GM19043 (cell line): ENCODE measurements at regions not wholly inside any gene's neighbourhood (a gene's known extent, or its start where the extent isn't known, plus 50 kb on each side); places are given as distances from the start of the nearest gene placed in this dataset.

ENCODE experiments used
- ATAC-seq: cut with Tn5 transposase; IDR thresholded peaks from one replicate; pipeline ENCODE4 v1.9.1; 2021; ENCODE audit warnings: low read depth; ENCODE audit not compliant: unreplicated experiment

DNA sequence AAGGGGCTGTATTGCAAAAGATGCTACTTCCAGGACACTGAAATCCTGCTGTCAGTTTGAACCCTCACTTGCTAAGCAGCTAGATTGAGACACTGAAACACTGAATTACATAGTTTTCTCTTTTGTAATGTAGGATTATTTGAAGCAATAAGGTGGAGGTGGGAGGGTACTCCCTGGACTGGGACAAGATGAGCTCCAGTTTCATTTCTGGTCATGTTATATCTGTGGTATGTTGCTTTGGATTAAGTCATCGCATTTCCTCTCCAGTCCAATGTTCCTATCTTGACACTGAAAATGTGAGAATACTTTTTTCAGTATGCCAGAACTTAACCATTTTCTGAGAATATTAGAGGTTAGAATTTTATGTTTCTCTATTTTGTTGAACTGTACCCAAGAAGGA, 426.2 kb upstream of the MEX3C start:
- no peak for ATAC-seq

DNA sequence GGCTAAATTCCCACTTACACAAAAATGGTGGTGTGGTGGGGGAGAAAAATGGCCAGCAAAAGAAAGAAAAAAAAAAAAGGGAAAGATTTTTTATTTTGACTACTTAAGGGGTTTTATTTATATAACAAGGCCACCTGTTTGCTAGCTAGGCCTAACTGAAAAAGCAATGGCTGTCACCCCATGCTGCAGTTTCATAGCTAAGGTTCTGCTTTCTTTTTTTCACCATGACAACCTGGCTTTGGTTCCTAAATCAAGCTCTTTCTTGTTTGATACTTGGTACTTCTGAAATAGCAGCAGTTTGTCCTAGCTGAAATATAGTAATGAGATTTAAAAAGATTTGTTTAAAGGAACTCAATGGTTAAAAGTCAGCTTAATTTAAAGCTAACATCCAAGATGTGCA, 433.2 kb upstream of the MEX3C start:
- no peak for ATAC-seq

DNA sequence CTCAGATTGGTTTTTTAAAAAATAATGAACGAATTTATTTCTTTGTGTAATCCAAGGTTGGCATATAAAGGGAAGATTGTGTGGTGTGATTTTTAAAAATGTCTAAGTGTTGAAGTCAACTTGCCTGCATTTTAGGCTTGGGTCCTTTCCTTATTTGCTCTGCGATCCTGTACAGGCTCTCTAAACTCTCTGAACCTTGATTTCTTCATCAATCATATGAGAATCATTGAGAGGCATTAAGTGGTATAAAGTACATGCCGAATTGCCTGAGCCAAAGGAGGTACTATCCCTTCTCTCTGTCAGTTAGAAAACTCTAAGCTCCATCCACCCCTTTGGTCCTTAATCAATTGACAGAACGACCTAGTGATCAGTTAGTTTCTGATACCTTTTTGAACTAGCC, 440.4 kb upstream of the MEX3C start:
- ATAC-seq, result no peak

DNA sequence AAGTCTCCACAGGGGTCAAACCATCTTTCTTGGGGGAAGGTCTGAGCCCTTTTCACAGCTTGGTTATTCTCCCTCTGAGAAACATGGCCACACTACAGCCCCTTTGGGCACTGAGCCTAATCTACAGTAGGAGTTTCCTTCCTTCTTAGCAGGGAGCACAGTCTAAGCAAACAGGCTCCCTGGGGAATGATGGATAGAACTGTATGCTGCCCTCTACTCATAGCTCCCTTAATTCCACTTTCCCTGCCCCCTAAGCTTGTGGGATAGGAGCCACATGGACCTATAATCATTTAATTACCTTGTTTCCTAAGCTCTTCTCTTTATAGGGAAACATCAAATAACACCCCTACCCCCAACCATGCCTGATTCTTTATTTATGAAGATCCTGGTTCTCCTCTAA, 442.1 kb upstream of the MEX3C start:
- no peak for ATAC-seq

DNA sequence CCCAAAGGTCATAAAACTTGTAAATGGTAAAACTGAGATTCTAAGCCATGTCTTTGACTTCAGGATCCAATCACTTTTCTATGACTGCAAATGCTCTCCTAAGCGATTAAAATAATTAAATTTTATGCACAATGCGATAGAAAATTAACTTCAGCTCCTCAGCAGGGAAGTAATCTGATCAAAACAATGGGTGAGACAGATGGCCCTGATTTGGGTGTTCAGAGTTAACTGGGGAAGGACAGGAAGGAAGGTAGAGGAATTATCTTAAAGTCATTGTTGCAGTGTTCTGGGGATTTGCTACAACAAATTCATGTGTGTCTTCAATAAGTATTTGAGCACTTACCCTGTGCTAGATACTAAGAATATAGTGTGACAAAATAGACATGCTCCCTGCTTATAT, 446.0 kb upstream of the MEX3C start:
- ATAC-seq, result no peak

DNA sequence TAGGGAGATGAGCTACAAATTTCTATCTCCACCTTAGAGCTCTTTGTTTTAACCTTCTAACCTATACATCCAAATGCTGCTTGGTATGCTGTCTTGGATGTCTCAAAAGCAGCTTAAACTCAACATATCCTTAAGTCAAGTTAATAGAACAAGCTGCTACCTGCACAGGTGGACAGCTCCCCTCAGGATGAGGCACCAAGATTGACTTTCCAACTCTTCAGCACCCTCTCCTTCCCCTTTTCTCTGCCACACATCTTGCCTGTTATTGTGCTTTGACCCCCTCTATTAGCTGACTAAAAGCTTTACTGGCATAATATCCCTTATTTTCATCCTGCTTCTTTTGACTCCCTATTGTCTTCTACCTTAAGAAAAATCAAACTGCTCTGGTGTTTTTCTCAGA, 448.1 kb upstream of the MEX3C start:
- ATAC-seq, result no peak

DNA sequence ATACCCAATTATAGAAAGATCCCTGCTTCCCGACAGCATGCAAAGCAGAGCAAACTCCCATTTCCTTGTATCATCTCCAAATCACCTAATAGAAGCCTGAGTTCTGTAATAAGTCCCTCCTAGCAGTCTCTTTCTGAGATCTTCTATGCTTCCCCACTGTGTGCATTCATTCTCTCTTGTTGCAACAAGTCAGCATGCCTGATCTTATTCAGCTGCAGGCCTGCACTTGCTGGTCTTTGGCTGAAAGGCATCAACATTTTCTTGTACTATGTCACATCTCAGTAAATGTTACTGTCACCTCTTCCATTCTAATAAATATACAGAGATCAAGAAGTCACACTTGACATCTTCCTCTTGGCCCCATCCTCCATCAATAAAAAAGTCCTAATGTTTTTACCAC, 449.9 kb upstream of the MEX3C start:
- ATAC-seq, result no peak

DNA sequence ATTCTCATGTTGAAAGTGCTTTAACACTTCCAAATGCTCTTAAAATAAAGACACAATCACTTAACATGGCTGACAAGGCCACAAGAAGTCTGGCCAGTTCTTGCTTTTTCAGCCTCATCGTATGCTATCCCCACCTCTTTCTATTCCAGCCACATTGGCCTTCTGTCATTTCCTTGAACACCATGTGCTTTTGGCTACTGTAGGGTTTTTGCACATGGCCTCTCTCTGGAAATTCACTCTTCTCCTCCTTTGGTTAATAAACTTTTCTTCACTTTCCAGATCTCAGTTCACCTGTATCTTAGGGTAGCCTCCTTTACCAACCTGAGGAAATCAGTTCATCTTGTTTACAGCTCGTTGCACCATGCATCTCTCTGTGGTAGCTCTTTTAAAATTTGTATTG, 450.5 kb upstream of the MEX3C start:
- ATAC-seq, result no peak

DNA sequence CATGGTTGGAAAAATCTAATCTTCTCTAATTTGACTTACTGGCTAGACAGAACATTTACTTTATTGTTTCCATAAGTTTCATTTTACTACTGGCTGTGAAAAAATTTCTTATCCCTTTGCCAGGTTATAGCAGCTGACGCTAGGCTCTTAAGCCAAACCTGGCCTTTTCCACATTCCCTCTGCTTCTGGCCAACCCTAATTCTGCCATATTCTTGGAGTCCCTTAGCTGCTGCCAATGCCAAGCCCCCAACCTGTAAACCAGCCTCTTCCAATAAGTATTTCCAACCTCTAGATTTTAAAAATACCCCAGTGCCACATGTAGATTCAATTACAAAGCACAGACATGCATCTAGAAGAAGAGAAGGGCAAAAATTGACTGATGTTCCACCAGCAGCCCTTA, 452.3 kb upstream of the MEX3C start:
- no peak for ATAC-seq

DNA sequence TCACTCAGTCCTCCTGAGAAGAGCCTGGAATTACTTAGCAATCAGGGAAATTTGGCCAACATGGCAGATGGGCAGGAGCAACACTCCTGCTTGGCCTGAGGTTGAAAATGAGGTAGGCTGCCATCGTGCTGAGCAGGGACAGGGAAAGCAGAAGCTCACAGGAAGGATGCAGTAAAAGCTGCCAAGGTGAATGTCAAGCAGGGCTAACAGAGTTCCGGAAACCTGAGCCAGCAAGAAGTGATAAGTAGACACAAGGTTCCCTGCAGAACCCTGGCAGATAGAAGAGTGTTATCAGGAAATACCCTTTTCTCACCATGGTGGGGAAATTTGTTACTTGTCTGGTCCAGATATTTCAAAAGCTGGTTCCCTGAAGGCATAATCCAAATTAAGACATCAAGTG, 454.3 kb upstream of the MEX3C start:
- ATAC-seq, result no peak

DNA sequence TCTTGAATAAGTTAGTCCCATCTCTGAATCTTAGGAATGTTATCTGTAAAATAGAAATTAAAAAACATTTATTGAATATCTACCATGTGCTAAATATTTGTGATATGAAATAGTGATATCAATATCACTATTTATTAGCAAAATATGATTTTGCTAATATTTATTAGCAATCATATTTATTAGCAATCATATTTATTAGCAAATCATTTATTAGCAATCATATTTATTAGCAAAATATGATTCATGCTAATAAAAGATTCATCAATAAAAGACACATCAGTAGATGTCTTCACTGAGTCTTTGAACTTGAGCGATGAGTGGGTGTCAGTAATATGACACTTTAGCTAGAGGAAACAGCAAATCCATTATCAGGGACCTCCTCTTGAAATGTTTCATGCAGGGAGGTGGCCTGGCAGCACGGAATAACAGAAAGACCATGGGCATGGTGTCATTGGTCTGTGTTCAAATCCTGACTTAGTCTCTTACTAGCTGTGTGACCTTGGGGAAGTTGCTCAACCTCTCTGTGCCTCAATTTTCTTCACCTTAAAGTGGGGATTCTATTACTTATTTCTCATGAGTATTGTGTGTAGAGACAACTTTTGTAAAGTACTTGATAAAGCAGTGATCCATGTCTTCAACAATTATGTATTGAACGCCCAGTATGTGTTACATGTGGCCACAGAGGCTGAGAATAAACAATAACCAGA, 456.2 kb upstream of the MEX3C start:
- ATAC-seq, result no peak

DNA sequence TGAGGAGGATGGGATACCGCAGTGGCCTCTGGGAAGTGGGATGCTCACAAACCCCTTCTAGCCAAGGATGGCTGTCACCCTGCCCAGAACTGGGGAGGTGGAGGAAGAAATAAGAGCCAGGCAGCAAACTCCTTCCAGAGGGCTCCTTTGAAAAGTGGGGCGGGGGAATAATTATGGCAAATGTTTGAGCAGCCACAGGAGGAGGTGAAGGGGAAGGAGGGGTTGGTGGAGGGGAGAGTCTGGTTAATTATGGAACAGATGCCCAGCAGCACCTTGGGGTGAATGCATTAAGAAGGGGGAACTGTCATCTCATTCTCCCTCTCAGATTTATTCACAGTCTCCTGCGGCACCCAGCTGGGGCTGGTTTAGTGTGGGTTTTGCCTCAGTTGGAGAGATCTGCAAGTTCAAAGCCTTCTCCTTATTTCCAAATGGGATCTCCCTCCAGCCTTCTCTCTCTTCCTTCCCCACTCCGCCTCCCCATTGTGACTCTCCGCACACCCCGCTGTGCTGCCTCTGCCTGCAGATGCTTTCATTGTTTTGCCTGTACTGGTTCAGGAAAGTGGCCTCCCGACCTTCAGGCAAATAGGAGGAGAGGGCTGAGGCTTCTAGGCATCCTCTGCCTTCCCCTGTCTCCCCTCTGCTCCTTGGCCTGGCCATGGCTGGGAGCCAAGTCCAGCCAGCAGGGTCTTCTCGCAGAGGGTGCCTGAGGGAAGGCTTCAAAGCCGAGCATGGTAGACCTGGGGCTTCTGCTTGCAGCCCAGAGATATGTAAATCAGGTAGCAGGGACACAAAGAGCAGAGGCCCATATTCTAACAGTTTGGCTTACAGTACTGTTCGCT, 457.2 kb upstream of the MEX3C start:
- peak; percentile 63 for ATAC-seq

DNA sequence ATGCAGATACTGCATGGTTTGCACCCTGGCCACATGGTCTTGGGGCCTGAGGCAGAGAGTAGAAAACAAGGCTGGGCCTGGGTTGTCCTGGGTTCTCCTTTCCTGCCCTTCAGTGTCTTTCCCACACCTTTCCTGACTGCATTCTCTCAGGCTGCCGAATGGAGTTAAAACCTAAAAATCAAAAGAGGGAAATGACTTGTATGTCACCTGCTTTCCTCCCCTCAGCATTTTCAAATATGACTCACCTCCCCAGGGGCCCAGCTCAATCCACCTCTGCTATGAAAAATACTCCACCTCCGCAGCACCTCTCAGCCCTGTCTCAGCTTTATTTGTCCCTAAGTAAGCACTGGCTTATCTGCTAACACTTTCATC, 457.8 kb upstream of the MEX3C start:
- ATAC-seq, result peak; percentile 88

DNA sequence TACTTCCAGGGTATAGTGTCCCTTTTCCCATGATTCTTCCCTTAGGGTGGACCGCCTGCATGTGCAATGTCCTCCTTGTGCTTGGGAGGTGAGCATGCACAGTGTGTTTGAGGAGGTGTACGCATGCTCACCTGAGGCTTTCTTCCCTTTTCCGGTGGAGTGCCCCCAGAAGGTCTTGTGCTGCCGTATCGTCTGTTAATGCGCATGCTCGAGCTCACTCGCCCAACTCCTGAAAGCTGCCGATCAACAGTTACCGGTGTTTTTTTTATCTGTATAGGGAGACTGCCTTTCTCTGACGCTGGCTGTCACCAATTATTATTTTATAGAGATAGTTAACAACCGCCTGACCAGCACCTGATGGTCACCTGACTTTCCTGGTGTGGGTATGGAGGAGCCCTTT, 458.8 kb upstream of the MEX3C start:
- ATAC-seq, result no peak

DNA sequence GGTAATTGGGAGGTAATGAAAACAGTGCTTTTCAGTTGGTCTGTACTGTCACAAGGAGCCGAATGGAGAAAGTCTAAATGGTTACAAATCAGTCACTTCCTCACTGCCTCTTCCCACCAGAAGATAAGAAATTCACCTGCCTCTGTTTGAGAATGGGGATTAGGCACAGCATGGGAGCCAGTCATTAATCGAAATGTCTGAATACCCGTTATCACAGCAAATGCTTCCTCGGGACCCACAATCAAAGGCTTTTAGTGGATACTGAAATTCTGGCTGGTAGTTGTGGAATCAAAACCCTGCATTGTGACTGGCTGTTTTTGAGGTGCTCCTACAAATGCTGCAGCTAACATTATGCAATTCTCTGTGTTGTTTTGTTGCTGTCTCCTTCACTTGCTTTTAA, 461.0 kb upstream of the MEX3C start:
- no peak for ATAC-seq

DNA sequence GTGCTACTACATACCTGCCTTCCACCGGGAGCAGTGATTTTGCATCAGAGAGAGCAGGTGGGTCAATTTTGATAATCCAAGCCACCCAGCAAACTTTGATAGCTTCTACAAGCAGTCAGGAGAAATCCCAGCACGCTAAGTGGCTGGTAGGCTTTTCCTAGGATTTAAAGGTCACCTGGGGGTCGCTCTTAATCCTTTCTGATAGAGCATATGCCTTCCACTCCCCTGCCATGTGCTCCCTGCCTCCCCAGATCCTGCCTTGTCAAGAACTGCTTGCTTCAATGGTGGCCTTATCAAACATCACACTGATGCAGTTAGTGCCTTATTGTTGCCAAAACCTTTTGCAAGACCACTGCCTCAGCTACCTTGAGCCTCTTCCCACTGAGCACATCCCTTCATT, 462.3 kb upstream of the MEX3C start:
- ATAC-seq, result no peak

DNA sequence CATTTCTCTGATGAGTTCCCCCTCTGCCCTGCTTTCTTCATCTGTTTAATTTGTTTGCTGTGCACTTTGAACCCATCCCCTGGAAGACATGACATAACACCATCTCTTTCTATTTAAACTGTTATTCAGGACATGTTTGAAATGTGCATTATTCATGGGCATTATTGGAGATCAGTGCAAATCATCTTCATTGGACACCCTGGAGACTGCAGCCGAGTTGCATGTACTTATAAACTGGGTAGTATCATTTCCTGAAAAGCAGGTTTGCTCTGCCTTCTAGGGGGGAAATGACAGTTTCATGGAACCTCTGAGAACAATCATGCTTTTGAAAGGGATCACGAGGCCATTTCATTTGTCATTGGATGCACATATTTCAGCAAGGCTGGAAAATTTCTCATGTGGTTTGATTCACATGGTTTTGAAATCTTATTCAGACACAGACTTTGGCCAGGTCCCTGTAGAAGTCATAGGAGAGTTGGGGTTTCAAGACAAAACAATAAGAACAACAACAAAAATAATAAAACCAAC, 462.8 kb upstream of the MEX3C start:
- no peak for ATAC-seq

DNA sequence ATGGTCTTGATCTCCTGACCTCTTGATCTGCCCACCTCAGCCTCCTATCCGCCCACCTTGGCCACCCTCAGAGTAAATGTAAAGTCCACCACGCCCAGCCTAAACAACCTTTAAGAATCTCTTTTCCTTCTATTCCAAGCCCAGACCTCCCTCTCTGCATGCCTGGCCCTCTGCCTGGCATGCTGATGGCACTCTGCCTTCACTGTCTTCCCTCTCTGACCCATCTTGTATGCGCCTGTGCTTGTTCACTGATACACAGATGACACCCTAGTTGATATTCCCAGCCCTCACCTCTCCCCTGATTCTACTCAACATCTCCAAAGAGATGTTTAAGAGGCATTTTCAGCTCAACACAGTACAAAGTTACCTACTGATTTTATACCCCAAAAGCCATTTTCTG, 466.8 kb upstream of the MEX3C start:
- no peak for ATAC-seq

DNA sequence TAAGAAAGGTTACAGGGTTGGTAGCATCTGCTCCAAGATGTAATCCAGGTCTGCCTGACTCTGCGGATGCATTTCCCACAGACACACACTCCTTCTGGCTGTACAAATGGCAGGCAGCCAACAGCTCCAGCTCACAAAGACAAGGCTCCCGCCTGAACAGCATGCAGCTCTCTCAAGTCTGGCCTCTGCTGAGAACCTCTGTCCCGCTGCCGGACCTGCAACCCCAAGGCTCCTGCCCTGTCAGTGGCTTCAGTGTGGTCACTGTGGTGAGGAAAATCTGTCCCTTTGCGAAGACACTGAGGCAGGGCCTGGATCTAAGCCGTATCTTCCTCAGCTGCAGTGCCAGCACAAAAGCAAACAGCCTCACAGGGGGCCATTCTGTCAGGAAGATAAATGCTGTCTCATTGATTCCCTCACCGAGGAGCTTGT, 469.3 kb upstream of the MEX3C start:
- ATAC-seq, result no peak

DNA sequence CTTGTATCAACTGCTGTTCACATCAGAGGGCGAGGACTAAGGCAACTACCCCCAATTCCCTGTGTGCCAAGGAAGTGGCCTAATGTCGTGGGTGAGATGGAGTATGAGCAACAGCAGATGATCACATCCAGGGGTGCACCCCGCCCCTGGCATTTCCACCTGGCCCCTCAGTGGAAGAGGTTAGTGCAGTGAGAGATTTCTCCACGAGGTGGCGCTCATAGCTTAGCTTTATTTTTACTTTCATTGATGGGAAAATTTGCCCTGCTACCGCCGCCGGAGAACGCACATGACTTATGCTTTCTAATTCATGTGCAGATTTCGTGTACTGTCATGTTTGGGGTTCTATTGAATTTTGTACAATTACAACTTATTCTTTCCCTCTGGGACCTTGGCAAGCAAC, 470.6 kb upstream of the MEX3C start:
- peak; percentile 67 for ATAC-seq

DNA sequence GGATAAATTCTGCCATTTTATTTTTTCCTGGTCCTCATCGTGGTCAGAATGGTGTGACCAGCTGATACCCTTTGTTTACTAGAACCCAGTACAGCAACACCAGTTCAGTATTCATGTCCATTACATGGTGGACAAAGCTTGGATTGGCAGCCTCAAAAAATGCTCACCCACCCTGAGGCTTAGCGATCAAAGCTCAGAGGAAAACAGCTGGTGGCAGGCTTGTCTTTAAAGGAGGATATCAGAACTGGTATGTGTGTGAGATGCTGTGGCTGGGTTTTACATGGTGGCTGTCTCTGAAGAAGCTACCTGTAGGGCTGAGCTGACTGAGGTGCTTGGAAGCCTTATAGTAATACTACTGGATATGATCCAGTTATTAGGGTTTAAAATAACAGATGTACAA, 471.1 kb upstream of the MEX3C start:
- no peak for ATAC-seq

DNA sequence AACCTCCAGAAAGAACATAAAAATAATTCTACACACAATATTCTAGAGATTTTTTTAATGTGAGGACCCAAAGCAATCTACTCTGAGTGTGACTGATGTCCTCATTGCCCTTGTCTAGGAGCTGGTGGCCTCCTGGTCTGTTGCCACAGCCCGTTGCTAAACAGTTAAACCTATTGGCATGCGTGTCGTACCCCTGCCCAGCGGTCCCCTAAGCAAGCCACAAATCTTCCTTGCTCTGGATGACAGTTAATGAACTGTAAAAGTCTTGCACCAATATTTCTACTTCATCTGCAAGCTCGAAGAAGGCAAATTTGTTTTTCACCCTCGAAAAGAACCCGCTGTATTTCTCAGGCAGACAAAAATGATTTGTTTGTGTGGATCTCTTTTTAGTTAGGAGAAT, 489.1 kb upstream of the MEX3C start:
- ATAC-seq, result no peak
